ENCODE measurements at regions not wholly inside any gene's neighbourhood (a gene's known extent, or its start where the extent isn't known, plus 50 kb on each side); places are given as distances from the start of the nearest gene placed in this dataset.
A peak's percentile ranks its signal among the peaks of the same experiment; 100 is the strongest.

DNA sequence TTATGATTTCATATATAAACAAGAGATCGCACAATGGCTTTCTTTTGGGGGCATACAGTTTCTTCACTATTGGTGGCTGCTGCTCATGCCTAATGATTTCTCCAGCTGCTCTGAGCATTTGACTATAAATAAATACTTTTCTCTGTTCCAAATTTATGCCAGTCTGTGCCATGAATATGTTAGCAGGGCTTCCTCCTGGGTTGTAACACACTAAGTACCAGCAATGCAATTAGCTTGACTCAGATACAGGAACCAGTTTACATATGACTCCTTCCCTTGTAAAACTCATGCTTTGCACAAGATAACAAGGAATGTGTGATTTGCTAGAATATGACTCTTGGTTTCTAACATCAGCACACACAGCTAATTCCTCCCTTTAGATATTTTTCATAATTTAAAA lies 1629.7 kb downstream of the NCAM2 start:
- no peak for DNase-seq

GRCh38 chr21:22630953-22631465 lies 1632.8 kb downstream of the NCAM2 start:
- DNase-seq = no peak

- no peak for DNase-seq
Measured at GRCh38 chr21:22632176-22632575, 1634.0 kb downstream of the NCAM2 start.

- DNase-seq = no peak
Measured at GRCh38 chr21:22649246-22649645, 1651.0 kb downstream of the NCAM2 start.

DNA sequence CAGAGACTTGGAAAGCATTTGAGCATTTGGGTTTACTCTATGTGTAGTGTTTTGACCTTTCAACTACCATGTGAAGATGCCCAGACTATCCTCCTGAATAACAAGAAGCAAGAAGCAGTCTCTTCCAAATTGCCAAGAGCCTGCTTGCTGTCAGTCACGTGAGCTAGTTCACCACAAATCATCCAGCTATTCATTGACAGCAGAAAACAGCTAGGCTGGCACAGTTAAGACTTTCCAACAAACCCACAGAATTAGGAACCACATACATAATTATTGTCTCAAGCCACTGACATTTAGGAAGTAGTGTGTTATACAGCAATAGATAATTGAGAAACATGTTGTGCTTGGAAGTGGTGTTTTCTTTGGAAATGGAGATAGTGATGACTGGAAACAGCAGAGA lies 1652.0 kb downstream of the NCAM2 start:
- DNase-seq = peak; percentile 27

DNA sequence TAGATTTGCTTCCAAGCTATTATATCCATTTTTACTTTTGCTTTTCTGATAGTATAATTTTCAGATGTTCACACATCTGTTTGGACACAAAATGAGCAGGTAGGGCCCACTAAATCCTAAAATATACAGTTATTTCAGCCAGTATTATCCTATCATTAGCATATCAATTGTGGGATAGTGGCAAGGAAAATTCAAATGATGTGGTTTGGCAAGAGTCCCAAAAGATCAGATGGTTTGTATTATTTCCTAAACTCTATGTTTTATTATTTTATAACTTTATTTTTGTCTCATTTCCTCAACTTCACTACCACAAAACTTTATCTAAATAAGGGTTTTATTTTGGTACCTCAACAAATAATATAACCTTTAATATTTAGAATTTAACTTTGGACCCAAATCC lies 1659.6 kb downstream of the NCAM2 start:
- no peak for DNase-seq

GRCh38 chr21:22670148-22670547 lies 1671.9 kb downstream of the NCAM2 start:
- no peak for DNase-seq

- no peak for DNase-seq
Measured at GRCh38 chr21:22679207-22679606, 1681.0 kb downstream of the NCAM2 start.

- DNase-seq = no peak
Measured at GRCh38 chr21:22691658-22692057, 1693.4 kb downstream of the NCAM2 start.

DNA sequence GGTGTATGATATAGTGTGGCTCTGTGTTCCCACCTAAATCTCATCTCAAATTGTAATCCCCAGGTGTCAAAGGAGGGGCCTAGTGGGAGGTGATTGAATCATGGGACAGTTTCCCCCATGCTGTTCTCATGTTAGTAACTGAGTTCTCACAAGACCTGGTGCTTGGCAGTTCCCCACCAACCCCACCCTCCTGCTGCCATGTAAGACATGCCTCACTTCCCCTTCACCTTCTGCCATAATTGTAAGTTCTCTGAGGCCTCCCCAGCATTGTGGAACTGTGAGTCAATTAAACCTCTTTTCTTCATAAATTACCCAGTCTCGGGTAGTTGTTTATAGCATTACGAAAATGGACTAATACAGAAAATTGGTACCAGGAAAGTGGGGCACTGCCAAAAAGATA lies 1705.3 kb downstream of the NCAM2 start:
- no peak for DNase-seq

- no peak for DNase-seq
Measured at GRCh38 chr21:22710721-22711120, 1712.5 kb downstream of the NCAM2 start.

GRCh38 chr21:22711636-22712035 lies 1713.4 kb downstream of the NCAM2 start:
- no peak for DNase-seq

- DNase-seq = no peak
Measured at GRCh38 chr21:22725436-22725835, 1727.2 kb downstream of the NCAM2 start.

DNA sequence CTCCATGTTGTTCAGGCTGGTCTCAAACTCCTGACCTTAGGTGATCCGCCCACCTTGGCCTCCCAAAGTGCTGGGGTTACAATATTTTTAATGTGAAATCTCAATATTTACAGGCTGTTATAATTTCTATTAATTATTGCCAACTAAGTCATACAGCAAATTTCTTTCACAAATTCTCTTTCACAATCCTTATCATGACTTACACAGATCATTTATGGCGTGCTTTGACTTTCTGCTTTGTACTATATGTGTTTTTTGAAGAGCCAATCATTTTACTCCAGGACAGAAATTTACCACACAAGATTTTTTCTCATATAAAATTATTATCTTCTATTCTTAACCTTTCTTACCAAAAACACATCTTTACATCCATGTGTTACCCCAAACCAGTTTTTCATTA lies 1729.9 kb downstream of the NCAM2 start:
- DNase-seq = no peak

DNA sequence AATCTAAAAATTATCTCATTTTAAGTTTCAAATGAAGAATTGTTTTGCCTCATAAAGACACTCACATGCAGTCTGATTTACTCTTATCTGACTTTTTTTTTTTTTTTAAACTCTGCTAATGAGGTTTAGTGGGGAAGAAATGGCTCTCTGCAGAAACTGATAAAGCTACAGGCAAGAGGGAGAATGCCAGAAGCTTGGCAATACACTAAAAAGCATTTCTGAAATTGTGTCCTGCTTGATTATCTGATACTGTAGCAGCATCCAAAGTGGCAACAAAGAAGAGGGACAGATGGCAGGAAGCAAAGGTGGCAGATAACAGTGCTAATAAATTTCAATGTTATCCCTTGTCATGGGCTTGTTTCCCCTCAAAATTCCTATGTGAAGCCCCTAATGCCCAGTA lies 1744.9 kb downstream of the NCAM2 start:
- DNase-seq = no peak

GRCh38 chr21:22754746-22755145 lies 1756.5 kb downstream of the NCAM2 start:
- DNase-seq = no peak

GRCh38 chr21:22758478-22758877 lies 1760.3 kb downstream of the NCAM2 start:
- no peak for DNase-seq

- DNase-seq = no peak
Measured at GRCh38 chr21:22762463-22762862, 1764.3 kb downstream of the NCAM2 start.

GRCh38 chr21:22763442-22763841 lies 1765.2 kb downstream of the NCAM2 start:
- no peak for DNase-seq

DNA sequence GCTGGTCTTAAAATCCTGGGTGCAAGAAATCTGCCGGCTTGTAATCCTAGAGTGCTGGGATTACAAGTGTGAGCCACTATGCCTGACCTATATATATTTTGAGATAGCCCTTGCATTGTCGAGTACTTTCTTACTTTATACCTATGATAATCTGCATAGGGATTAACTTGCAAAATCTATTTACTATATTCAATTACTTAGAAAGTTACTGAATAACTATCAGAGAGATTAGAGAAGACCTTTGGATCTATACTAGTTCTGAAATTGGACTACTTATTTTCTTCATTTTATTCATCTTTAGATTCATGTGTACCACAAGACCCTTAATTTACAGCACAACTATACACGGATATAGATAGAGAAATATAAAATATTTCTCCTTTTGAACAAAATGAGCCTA lies 1766.0 kb downstream of the NCAM2 start:
- DNase-seq = no peak

DNA sequence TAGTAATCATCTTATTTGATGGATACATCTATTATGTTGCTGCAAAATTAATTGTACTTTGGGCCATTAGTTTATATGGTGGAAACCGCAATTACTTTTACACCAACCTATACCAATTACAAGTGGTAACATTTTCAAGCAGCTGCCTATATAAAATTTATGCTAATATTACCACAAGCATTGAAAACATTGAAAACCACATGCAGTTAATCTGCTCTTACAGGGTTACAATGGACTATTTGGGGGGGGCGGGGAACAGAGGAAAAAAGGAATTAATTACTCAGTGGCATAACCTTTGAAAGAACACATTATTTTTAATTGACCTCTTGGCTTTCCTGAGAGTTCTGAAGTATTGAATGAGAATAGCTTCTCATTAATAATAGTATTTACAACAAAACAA lies 1793.2 kb downstream of the NCAM2 start:
- no peak for DNase-seq

GRCh38 chr21:22791986-22792560 lies 1793.9 kb downstream of the NCAM2 start:
- peak; percentile 42 for DNase-seq

DNA sequence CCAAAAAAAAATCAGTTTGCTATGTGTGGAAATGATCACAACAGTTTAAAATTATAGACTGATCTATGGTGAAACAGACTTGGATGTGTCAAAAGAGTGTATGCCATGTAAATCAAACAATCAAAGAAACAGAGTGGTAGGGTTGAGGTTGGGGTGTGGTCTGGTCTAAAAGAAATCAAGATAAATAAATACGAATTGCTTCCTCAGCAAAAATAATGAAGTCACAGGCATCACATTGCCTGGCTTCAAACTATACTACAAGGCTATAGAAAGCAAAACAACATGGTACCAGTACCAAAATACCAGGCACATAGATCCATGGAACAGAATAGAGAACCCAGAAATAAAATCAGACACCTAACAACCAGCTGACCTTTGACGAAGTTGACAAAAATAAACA lies 1796.9 kb downstream of the NCAM2 start:
- DNase-seq = no peak

- no peak for DNase-seq
Measured at GRCh38 chr21:22795644-22796043, 1797.4 kb downstream of the NCAM2 start.

GRCh38 chr21:22796147-22796546 lies 1797.9 kb downstream of the NCAM2 start:
- DNase-seq = no peak

DNA sequence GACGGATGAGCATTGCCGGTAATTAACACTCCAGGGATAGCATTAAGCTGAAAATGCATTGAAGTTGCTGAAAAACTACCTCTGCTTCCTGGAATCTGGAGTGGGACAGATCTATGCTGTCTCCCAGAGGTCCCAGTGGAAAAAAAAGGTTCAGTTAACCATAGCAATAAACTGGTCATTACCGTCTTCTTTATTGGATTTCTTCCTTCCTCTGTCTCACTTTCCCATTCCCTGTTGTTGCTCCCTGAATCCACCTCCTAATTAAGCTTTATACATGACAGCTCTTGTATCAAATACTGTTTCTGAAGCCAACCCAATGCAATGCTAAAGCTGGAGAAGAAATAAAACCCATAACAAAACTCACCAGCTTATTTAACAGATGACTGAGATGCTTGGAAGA lies 1805.9 kb downstream of the NCAM2 start:
- no peak for DNase-seq

Measured in KG1 (cell line).